ENCODE measurements at regions not wholly inside any gene's neighbourhood (a gene's known extent, or its start where the extent isn't known, plus 50 kb on each side); places are given as distances from the start of the nearest gene placed in this dataset.

- TF ChIP-seq ZNF292 (tag by site-specific recombination; IDR thresholded peaks at IDR 0.05; ENCODE audit: borderline replicate concordance, low read depth) (no peak), SALL2 (tag by site-specific recombination; IDR thresholded peaks at IDR 0.05; ENCODE audit: borderline replicate concordance) (no peak), ZNF157 (tag by site-specific recombination; IDR thresholded peaks at IDR 0.05) (no peak)
Observed at GRCh38 chr20:12748359-12748994, 260.3 kb upstream of the SPTLC3 start (continued).

GRCh38 chr20:12750221-12750620 lies 258.6 kb upstream of the SPTLC3 start:
- CTCF ChIA-PET: interaction anchor here (0.6 kb wide), 1 partner anchor 920 kb away, joined by 3 read pairs; no protein-coding TSS in a partner anchor

More at GRCh38 chr20:12750221-12750620, 258.6 kb upstream of the SPTLC3 start:
- POLR2A ChIA-PET: no interaction called here
- no peaks in the 10 kb centered on the region for H3K36me3 ChIP-seq (ENCODE audit: control insufficient read depth in 2 of 2, insufficient read depth in 1 of 2, low read length in 2 of 2)
- no peaks in the 10 kb centered on the region for H3K9me3 ChIP-seq (ENCODE audit: control insufficient read depth, insufficient read depth, low read depth, low read length)
- TF ChIP-seq ZNF133 (tag by site-specific recombination; IDR thresholded peaks at IDR 0.05): no peak
- TF ChIP-seq ZNF558 (tag by site-specific recombination; IDR thresholded peaks at IDR 0.05): no peak
- no peak for TF ChIP-seq ZNF16 (tag by site-specific recombination; IDR thresholded peaks at IDR 0.05; ENCODE audit: low read depth)
- TF ChIP-seq ZFP41 (tag by site-specific recombination; IDR thresholded peaks at IDR 0.05; ENCODE audit: borderline replicate concordance): no peak
- TF ChIP-seq ZNF221 (tag by site-specific recombination; IDR thresholded peaks at IDR 0.05; ENCODE audit: borderline replicate concordance): no peak
- TF ChIP-seq ELK4 (IDR thresholded peaks at IDR 0.05; ENCODE audit: borderline replicate concordance, low read depth, low read length): no peak
- TF ChIP-seq MZF1 (tag by site-specific recombination; IDR thresholded peaks at IDR 0.05; ENCODE audit: borderline replicate concordance): no peak
- TF ChIP-seq HIC1 (tag by site-specific recombination; IDR thresholded peaks at IDR 0.05): no peak
- TF ChIP-seq ZNF670 (tag by site-specific recombination; IDR thresholded peaks at IDR 0.05; ENCODE audit: low read depth): no peak
- TF ChIP-seq SALL2 (tag by site-specific recombination; IDR thresholded peaks at IDR 0.05; ENCODE audit: borderline replicate concordance): no peak
- TF ChIP-seq INSM2 (tag by site-specific recombination; IDR thresholded peaks at IDR 0.05): no peak
- no peak for TF ChIP-seq ZNF701 (tag by site-specific recombination; IDR thresholded peaks at IDR 0.05)
- no peak for TF ChIP-seq TSHZ1 (tag by site-specific recombination; IDR thresholded peaks at IDR 0.05; ENCODE audit: borderline replicate concordance)
- no peak for TF ChIP-seq ZNF311 (tag by site-specific recombination; IDR thresholded peaks at IDR 0.05; ENCODE audit: borderline replicate concordance)
- no peak for TF ChIP-seq AEBP2 (tag by site-specific recombination; IDR thresholded peaks at IDR 0.05; ENCODE audit: borderline replicate concordance)
- no peak for TF ChIP-seq ZNF19 (tag by site-specific recombination; IDR thresholded peaks at IDR 0.05; ENCODE audit: low read depth)
- TF ChIP-seq ZNF791 (tag by site-specific recombination; IDR thresholded peaks at IDR 0.05): no peak
- no peak overlapping the region for H3K27ac ChIP-seq (ENCODE audit: extremely low read depth, low read depth, low read length)
- H3K4me1 ChIP-seq (ENCODE audit: control insufficient read depth, insufficient read depth, low read length): no peaks in the 10 kb centered on the region
- no peak overlapping the region for H3K4me3 ChIP-seq (ENCODE audit: low read depth, low read length)
